ENCODE measurements at regions not wholly inside any gene's neighbourhood (a gene's known extent, or its start where the extent isn't known, plus 50 kb on each side); places are given as distances from the start of the nearest gene placed in this dataset.
"Not testable (repeated sequence)": the region's sequence is repeated elsewhere in the genome, so short reads cannot be mapped to it uniquely, and the experiment has no call there.

DNA sequence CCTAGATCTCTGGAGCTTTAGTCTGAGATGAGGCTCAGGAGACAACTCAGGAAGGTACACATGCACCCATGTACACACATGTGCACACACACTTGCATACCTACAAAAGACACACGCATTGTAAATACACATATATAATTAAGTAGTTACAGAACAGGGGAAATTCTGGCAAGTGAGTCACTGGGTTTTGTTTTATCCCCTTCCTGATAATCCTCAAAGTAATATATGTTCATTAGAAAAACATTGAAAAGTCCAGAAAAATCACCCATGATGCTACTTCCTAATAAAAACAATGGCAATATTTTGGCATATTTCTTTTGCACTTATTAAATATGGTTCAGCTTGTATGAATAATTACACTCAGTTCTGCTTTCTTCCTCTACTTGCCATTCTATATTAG is 115.3 kb upstream of the ECI2 start:
- H3F3A ChIP-seq (replicated peaks; ENCODE audit: low read depth), result no peaks in the 10 kb centered on the region
- H3K4me1 ChIP-seq (ENCODE audit: insufficient read depth), result no peaks in the 10 kb centered on the region
- no peak overlapping the region for H3K27ac ChIP-seq (ENCODE audit: low read depth)
- H3K36me3 Mint-ChIP-seq (ENCODE audit: low read depth), result peaks cover 4% of the 10 kb centered on the region; the same call in 1 of the 3 replicates
- H3K4me3 ChIP-seq, result no peak overlapping the region
- no peaks in the 10 kb centered on the region for H3K79me2 ChIP-seq (replicated peaks; ENCODE audit: insufficient read depth)
- H3K4me3 Mint-ChIP-seq, result no peak overlapping the region
- DNase-seq (ENCODE audit: low spot score) (no peak), ATAC-seq (no peak)
- H3K9me2 ChIP-seq (ENCODE audit: insufficient read depth), result no peaks in the 10 kb centered on the region
- no peaks in the 10 kb centered on the region for H3K36me3 ChIP-seq (ENCODE audit: insufficient read depth)
- peaks cover 1% of the 10 kb centered on the region for H3K27me3 Mint-ChIP-seq (ENCODE audit: insufficient read depth, low read depth, poor library complexity)
- H4K20me1 ChIP-seq (replicated peaks; ENCODE audit: insufficient read depth), result no peaks in the 10 kb centered on the region
- TF ChIP-seq CREB1 (CRISPR knock-in tag; IDR thresholded peaks at IDR 0.05; ENCODE audit: low read depth), result no peak
- no peak for TF ChIP-seq STAT1 (IDR thresholded peaks at IDR 0.05; ENCODE audit: unreplicated experiment)
- H2AFZ ChIP-seq, result no peak overlapping the region
- 0 out of 3 replicates have a peak, but pooled peaks cover 4% of the 10 kb centered on the region for H3K9me3 Mint-ChIP-seq
- no peak overlapping the region for H3K4me2 ChIP-seq
- no peaks in the 10 kb centered on the region for H3K27me3 ChIP-seq (ENCODE audit: insufficient read depth)
- no peak overlapping the region for H3K27ac Mint-ChIP-seq
- H3K4me1 Mint-ChIP-seq, result no peaks in the 10 kb centered on the region

DNA sequence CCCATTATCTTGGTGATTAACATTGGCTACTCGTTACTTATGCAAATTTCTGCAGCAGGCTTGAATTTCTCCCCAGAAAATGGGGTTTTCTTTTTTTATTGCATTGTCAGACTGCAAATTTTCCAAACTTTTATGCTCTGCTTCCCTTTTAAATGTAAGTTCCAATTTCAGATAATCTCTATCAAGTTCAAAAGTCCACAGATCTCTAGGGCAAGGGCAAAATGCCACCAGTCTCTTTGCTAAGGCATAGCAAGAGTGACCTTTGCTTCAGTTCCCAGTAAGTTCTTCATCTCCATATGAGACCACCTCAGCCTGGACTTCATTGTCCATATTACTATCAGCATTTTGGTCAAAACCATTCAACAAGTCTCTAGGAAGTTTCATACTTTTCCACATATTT is 108.5 kb upstream of the ECI2 start:
- H3K27me3 Mint-ChIP-seq (ENCODE audit: insufficient read depth, low read depth, poor library complexity); H3K27me3 ChIP-seq (ENCODE audit: insufficient read depth); H3K9me2 ChIP-seq (ENCODE audit: insufficient read depth); DNase-seq (ENCODE audit: low spot score); H3K4me1 Mint-ChIP-seq; H3K4me3 Mint-ChIP-seq; H3K27ac ChIP-seq (ENCODE audit: low read depth); H3K27ac Mint-ChIP-seq; H2AFZ ChIP-seq; H3K4me1 ChIP-seq (ENCODE audit: insufficient read depth); H3K4me2 ChIP-seq; H4K20me1 ChIP-seq (replicated peaks; ENCODE audit: insufficient read depth); H3F3A ChIP-seq (replicated peaks; ENCODE audit: low read depth); H3K79me2 ChIP-seq (replicated peaks; ENCODE audit: insufficient read depth); ATAC-seq; H3K4me3 ChIP-seq; H3K36me3 ChIP-seq (ENCODE audit: insufficient read depth): not testable (repeated sequence)
- H3K36me3 Mint-ChIP-seq (ENCODE audit: low read depth), result peaks cover 25% of the 10 kb centered on the region
- H3K9me3 Mint-ChIP-seq, result peaks cover 41% of the 10 kb centered on the region

DNA sequence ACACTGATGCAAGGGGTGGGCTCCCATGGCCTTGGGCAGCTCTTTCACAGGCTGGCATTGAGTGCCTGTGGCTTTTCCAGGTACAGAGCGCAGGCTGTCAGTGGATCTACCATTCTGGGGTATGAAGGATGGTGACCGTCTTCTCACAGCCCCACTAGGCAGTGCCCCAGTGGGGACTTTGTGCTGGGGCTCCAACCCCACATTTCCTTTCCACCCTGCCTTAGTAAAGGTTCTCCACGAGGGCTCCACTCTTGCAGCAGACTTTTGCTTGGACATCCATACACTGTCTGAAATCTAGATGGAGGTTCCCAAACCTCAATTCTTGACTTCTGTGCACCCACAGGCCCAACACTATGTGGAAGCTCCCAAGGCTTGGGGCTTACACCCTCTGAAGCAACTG is 107.9 kb upstream of the ECI2 start:
- DNase-seq (ENCODE audit: low spot score) (no peak), ATAC-seq (no peak)
- Histone ChIP-seq H3K4me2 (no peak overlapping the region), H3K9me2 (ENCODE audit: insufficient read depth) (no peaks in the 10 kb centered on the region), H3F3A (replicated peaks; ENCODE audit: low read depth) (no peaks in the 10 kb centered on the region), H2AFZ (no peak overlapping the region), H4K20me1 (replicated peaks; ENCODE audit: insufficient read depth) (no peaks in the 10 kb centered on the region), H3K36me3 (ENCODE audit: insufficient read depth) (no peaks in the 10 kb centered on the region), H3K27ac (ENCODE audit: low read depth) (no peak overlapping the region), H3K27me3 (ENCODE audit: insufficient read depth) (no peaks in the 10 kb centered on the region), H3K79me2 (replicated peaks; ENCODE audit: insufficient read depth) (no peaks in the 10 kb centered on the region), H3K4me3 (no peak overlapping the region), H3K4me1 (ENCODE audit: insufficient read depth) (no peaks in the 10 kb centered on the region)
- Mint-ChIP-seq H3K36me3 (ENCODE audit: low read depth) (peaks cover 25% of the 10 kb centered on the region), H3K9me3 (peaks cover 41% of the 10 kb centered on the region), H3K27me3 (ENCODE audit: insufficient read depth, low read depth, poor library complexity) (peaks cover 1% of the 10 kb centered on the region), H3K4me1 (no peaks in the 10 kb centered on the region), H3K27ac (no peak overlapping the region), H3K4me3 (no peak overlapping the region)
- TF ChIP-seq EZH2 (IDR thresholded peaks at IDR 0.05; ENCODE audit: low read depth, unreplicated experiment) (no peak), CTCF (conservative IDR thresholded peaks at IDR 0.05; ENCODE audit: low read depth in 2 of 2) (no peak), ZNF462 (CRISPR knock-in tag; IDR thresholded peaks at IDR 0.05) (no peak), CREB1 (CRISPR knock-in tag; IDR thresholded peaks at IDR 0.05; ENCODE audit: low read depth) (no peak), POLR2AphosphoS5 (IDR thresholded peaks at IDR 0.05; ENCODE audit: low read depth) (no peak), STAT1 (IDR thresholded peaks at IDR 0.05; ENCODE audit: unreplicated experiment) (no peak)

Measured in GM23338 (cell line).